Keratinocyte (primary cell): ENCODE measurements at regions not wholly inside any gene's neighbourhood (a gene's known extent, or its start where the extent isn't known, plus 50 kb on each side); places are given as distances from the start of the nearest gene placed in this dataset.
A peak's percentile ranks its signal among the peaks of the same experiment; 100 is the strongest.
"Not testable (repeated sequence)": the region's sequence is repeated elsewhere in the genome, so short reads cannot be mapped to it uniquely, and the experiment has no call there.

ENCODE experiments used
- DNase-seq: peaks from one replicate; pipeline ENCODE4 v3.0.0-alpha.2; 2011; ENCODE audit warnings: low read depth, missing footprints, low spot score
- FAIRE-seq: peaks from 2 replicates; lab custom pipeline; 2011; peaks lifted over from hg19 to GRCh38; lab: Jason Lieb, UNC
- H2AFZ ChIP-seq: 2 replicates; pipeline ENCODE4 v1.6.0; 2012; ENCODE audit warnings: low read length, control low read depth, inconsistent platforms; ENCODE audit not compliant: control insufficient read depth
- H3K27ac ChIP-seq: 2 replicates; pipeline ENCODE4 v1.5.1; 2011; ENCODE audit warnings: low read length; ENCODE audit not compliant: control insufficient read depth, insufficient read depth
- H3K27me3 ChIP-seq: 3 replicates; pipeline ENCODE4 v1.6.0; 2011; ENCODE audit warnings: low read length; ENCODE audit not compliant: control insufficient read depth, insufficient read depth; ENCODE audit errors: extremely low read depth
- H3K36me3 ChIP-seq, 2 experiments: 2 replicates in 1 of 2; 3 replicates in 1 of 2; pipeline ENCODE4 v1.5.1; 2011; ENCODE audit warnings: low read length in 2 of 2, mild to moderate bottlenecking in 1 of 2; ENCODE audit not compliant: control insufficient read depth in 2 of 2, insufficient read depth in 2 of 2; ENCODE audit errors: extremely low read depth in 1 of 2
- H3K4me1 ChIP-seq: 3 replicates; pipeline ENCODE4 v1.5.1; 2011; ENCODE audit warnings: low read length; ENCODE audit not compliant: control insufficient read depth, insufficient read depth; ENCODE audit errors: extremely low read depth
- H3K4me2 ChIP-seq: 3 replicates; pipeline ENCODE4 v1.6.0; 2011; ENCODE audit warnings: low read depth, low read length; ENCODE audit not compliant: control insufficient read depth, insufficient read depth; ENCODE audit errors: extremely low read depth
- H3K4me3 ChIP-seq, 3 experiments: fragments of 200-600 bp in 1 of 3; sonication (generic) in 1 of 3; 2 replicates in 2 of 3; 3 replicates in 1 of 3; pipeline ENCODE4 v1.5.1; 2011 to 2016; ENCODE audit warnings: low read length in 3 of 3, mild to moderate bottlenecking in 3 of 3, control low read depth in 2 of 3, inconsistent platforms in 1 of 3, low read depth in 1 of 3, mixed read lengths in 1 of 3, mixed run types in 1 of 3, moderate library complexity in 1 of 3; ENCODE audit not compliant: control insufficient read depth in 2 of 3, insufficient read depth in 2 of 3; ENCODE audit errors: extremely low read depth in 1 of 3
- H3K79me2 ChIP-seq: 2 replicates; pipeline ENCODE4 v1.6.0; 2012; ENCODE audit warnings: low read length; ENCODE audit not compliant: control insufficient read depth, insufficient read depth
- H3K9ac ChIP-seq: 3 replicates; pipeline ENCODE4 v1.6.0; 2011; ENCODE audit warnings: low read length; ENCODE audit not compliant: control insufficient read depth, insufficient read depth; ENCODE audit errors: extremely low read depth
- H3K9me1 ChIP-seq: 3 replicates; pipeline ENCODE4 v1.6.0; 2011; ENCODE audit warnings: low read length; ENCODE audit not compliant: control insufficient read depth, insufficient read depth; ENCODE audit errors: extremely low read depth
- H3K9me3 ChIP-seq: 2 replicates; pipeline ENCODE4 v1.5.1; 2012; ENCODE audit warnings: low read depth, low read length; ENCODE audit not compliant: control insufficient read depth
- H4K20me1 ChIP-seq: 3 replicates; pipeline ENCODE4 v1.6.0; 2011; ENCODE audit warnings: low read length; ENCODE audit not compliant: control insufficient read depth, insufficient read depth; ENCODE audit errors: extremely low read depth
- CTCF ChIP-seq, 3 experiments: IDR thresholded peaks in 1 of 3; conservative IDR thresholded peaks in 1 of 3; optimal IDR thresholded peaks in 1 of 3; 2 replicates in 2 of 3; 3 replicates in 1 of 3; pipeline versions ENCODE3 to v1.5.1; 2011; ENCODE audit warnings: low read length in 3 of 3, mild to moderate bottlenecking in 3 of 3, moderate library complexity in 2 of 3, control low read depth in 1 of 3, inconsistent platforms in 1 of 3; ENCODE audit not compliant: insufficient read depth in 2 of 3; ENCODE audit errors: extremely low read depth in 1 of 3
- EZH2 ChIP-seq: IDR thresholded peaks from one replicate; pipeline ENCODE4 v1.6.1; 2012; ENCODE audit warnings: inconsistent platforms, mild to moderate bottlenecking, low read length, moderate library complexity
- dilution Hi-C: fragments of 300-500 bp; cut with MboI; formaldehyde crosslinking; loops from one replicate; pipeline ENCODE4 v1.7.0; 2020; ENCODE audit warnings: low sequenced_read_pairs; ENCODE audit not compliant: extremely low pct_ligation_motif_present

DNA sequence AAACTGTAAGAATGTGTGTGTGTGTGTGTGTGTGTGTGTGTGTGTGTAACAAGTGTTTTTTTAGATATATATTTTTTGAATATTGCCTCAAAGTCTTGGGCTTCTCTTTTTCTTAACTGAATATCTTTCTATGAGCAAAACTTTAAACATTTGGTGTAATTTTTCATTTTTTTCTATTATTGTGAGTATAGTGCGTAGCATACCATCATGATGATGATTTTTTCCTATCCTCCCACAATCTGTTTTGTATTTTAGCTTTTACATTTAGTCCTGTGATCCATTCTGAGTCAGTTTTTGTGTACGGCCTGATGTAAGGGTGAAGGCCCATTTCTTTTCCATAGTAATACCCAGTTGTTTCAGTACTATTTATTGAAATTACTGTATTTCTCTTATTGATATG, 680.6 kb downstream of the TTLL7 start:
- H3K9me3 ChIP-seq: no peaks in the 10 kb centered on the region
- H3K79me2 ChIP-seq: no peaks in the 10 kb centered on the region
- no peak overlapping the region for H3K4me3 ChIP-seq
- no peak for DNase-seq
- no peaks in the 10 kb centered on the region for H3K9me1 ChIP-seq
- no peak overlapping the region for H2AFZ ChIP-seq
- no peak overlapping the region for H3K27ac ChIP-seq
- H3K36me3 ChIP-seq: no peaks in the 10 kb centered on the region
- dilution Hi-C loops: no loop called here
- no peak for FAIRE-seq
- no peak overlapping the region for H3K4me2 ChIP-seq
- TF ChIP-seq EZH2: no peak
- no peak for TF ChIP-seq CTCF (optimal IDR thresholded peaks at IDR 0.05 in 1 of 3, IDR thresholded peaks at IDR 0.05 in 1 of 3, conservative IDR thresholded peaks at IDR 0.05 in 1 of 3; ENCODE audit: extremely low read depth in 1 of 3, insufficient read depth in 2 of 3, low read length in 3 of 3)
- H3K27me3 ChIP-seq: no peaks in the 10 kb centered on the region
- no peaks in the 10 kb centered on the region for H3K4me1 ChIP-seq
- no peak overlapping the region for H3K9ac ChIP-seq
- H4K20me1 ChIP-seq: no peaks in the 10 kb centered on the region

DNA sequence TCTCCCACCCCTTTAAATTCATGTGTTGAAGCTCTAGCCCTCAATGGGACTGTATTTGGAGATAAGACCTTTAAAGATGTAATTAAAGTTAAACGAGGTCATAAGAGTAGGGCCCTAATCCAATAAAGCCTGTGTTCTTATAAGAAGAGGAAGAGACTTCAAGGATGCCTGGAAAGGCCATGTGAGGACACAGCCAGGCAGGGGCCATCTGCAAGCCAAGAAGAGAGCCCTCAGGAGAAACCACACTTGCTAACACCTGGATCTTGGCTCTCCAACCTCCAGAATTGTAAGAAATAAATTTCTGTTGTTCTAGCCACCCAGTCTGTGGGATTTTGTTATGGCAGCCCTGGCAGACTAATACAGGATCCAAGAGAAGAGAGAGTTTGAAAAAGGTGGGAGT, 683.5 kb downstream of the TTLL7 start:
- H3K36me3 ChIP-seq, H4K20me1 ChIP-seq, H3K79me2 ChIP-seq, DNase-seq, H3K27ac ChIP-seq, H3K4me1 ChIP-seq, H2AFZ ChIP-seq, H3K4me3 ChIP-seq, H3K9me3 ChIP-seq, dilution Hi-C loops, H3K9me1 ChIP-seq, H3K4me2 ChIP-seq, H3K27me3 ChIP-seq, H3K9ac ChIP-seq: not testable (repeated sequence)
- peak; percentile 79 for FAIRE-seq

DNA sequence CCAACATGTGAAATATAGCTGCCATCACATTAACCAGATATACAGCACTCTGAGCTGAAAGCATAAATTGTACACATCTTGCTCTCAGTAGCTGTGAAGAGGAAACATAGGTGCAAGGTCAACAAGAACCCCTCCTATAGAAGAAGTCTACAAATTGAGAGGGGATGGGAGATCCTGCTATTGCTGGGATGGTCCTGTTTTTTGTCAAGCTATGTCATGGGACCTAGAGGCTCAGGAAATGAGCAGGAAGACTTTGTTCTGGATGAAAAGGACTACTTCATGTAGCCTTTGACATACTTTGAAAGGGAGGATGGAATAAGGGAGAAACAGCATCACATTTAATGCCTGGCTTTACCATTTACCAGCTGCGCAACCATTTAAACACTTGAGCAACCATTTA, 688.8 kb downstream of the TTLL7 start:
- DNase-seq, H3K4me1 ChIP-seq, H3K9ac ChIP-seq, H3K9me3 ChIP-seq, H2AFZ ChIP-seq, H3K27ac ChIP-seq, H3K9me1 ChIP-seq, H3K79me2 ChIP-seq, H3K27me3 ChIP-seq, H4K20me1 ChIP-seq, FAIRE-seq, H3K36me3 ChIP-seq, H3K4me3 ChIP-seq, H3K4me2 ChIP-seq, dilution Hi-C loops: not testable (repeated sequence)

DNA sequence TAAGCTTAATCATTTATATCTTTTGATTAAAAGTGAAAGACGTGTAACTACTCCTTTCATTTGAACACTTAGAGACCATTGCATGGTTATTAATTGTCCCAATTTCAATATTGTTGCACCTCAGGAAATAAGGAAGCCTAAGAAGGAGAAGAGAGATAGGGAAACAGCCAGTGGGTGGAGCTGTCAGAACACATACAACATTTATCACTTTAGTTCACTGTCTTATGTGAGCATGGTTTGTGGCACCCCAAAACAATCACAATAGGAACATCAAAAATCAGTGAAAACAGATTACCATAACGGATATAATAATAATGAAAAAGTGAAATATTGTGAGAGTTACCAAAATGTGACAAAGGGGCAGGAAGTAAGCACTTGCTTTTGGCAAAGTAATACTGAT, 689.9 kb downstream of the TTLL7 start:
- dilution Hi-C loops, H3K4me2 ChIP-seq, H2AFZ ChIP-seq, DNase-seq, H3K9me1 ChIP-seq, H3K9ac ChIP-seq, H3K36me3 ChIP-seq, FAIRE-seq, H3K9me3 ChIP-seq, H4K20me1 ChIP-seq, H3K79me2 ChIP-seq, H3K27me3 ChIP-seq, H3K27ac ChIP-seq, H3K4me3 ChIP-seq, H3K4me1 ChIP-seq: not testable (repeated sequence)
